ENCODE measurements at regions not wholly inside any gene's neighbourhood (a gene's known extent, or its start where the extent isn't known, plus 50 kb on each side); places are given as distances from the start of the nearest gene placed in this dataset.

DNA sequence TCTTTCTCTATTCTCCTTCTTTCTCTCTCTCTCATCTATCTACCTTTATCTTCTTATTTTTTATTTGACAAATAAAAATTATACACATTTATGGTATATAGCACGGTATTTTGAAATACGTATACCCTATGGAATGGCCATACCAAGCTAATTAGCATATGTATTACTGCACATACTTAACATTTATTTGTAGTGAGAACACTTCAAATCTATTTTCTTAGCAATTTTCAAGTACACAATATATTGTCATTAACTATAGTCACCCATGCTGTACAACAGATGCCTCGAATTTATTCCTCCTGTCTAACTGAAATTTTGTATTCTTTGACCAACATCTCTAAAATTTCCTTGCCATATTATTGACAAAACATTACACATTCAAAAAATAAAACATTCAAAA lies 447.1 kb downstream of the MIAT start:
- TF ChIP-seq, protein P1, sequence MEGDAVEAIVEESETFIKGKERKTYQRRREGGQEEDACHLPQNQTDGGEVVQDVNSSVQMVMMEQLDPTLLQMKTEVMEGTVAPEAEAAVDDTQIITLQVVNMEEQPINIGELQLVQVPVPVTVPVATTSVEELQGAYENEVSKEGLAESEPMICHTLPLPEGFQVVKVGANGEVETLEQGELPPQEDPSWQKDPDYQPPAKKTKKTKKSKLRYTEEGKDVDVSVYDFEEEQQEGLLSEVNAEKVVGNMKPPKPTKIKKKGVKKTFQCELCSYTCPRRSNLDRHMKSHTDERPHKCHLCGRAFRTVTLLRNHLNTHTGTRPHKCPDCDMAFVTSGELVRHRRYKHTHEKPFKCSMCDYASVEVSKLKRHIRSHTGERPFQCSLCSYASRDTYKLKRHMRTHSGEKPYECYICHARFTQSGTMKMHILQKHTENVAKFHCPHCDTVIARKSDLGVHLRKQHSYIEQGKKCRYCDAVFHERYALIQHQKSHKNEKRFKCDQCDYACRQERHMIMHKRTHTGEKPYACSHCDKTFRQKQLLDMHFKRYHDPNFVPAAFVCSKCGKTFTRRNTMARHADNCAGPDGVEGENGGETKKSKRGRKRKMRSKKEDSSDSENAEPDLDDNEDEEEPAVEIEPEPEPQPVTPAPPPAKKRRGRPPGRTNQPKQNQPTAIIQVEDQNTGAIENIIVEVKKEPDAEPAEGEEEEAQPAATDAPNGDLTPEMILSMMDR (IDR thresholded peaks at IDR 0.05), result no peak
- TF ChIP-seq POLR2AphosphoS5 (IDR thresholded peaks at IDR 0.05) (no peak), POLR2A (IDR thresholded peaks at IDR 0.05) (no peak)

All from suprapubic skin (tissue), 4 donors.